ENCODE measurements at regions not wholly inside any gene's neighbourhood (a gene's known extent, or its start where the extent isn't known, plus 50 kb on each side); places are given as distances from the start of the nearest gene placed in this dataset.

GRCh38 chr2:198490748-198491147, 686.4 kb downstream of the PLCL1 start:
- no peak for TF ChIP-seq CTCF (IDR thresholded peaks at IDR 0.05)
- TF ChIP-seq POLR2AphosphoS5 (IDR thresholded peaks at IDR 0.05) = no peak
- no peak for TF ChIP-seq POLR2A (IDR thresholded peaks at IDR 0.05; ENCODE audit: low read depth)

All from esophagus muscularis mucosa (tissue), 3 donors.